Neuronal stem cell (in vitro differentiated cells): ENCODE measurements at regions not wholly inside any gene's neighbourhood (a gene's known extent, or its start where the extent isn't known, plus 50 kb on each side); places are given as distances from the start of the nearest gene placed in this dataset.

Source experiments
- DNase-seq: peaks from one replicate; pipeline ENCODE4 v3.0.0-alpha.2; 2013; ENCODE audit warnings: low spot score
- H2AFZ ChIP-seq: one replicate; pipeline ENCODE4 v1.6.1; 2013; ENCODE audit warnings: mild to moderate bottlenecking, low read length, inconsistent platforms
- H2AK5ac ChIP-seq: 2 replicates; pipeline ENCODE4 v1.6.1; 2013; ENCODE audit warnings: low read depth, mild to moderate bottlenecking, inconsistent platforms, low read length, moderate library complexity, mixed read lengths
- H2BK120ac ChIP-seq: 2 replicates; pipeline ENCODE4 v1.6.1; 2013; ENCODE audit warnings: low read depth, mild to moderate bottlenecking, inconsistent platforms, low read length, moderate library complexity, mixed read lengths
- H2BK12ac ChIP-seq: one replicate; pipeline ENCODE4 v1.6.1; 2013; ENCODE audit warnings: low read length, inconsistent platforms
- H2BK15ac ChIP-seq: 2 replicates; pipeline ENCODE4 v1.6.1; 2013; ENCODE audit warnings: mild to moderate bottlenecking, low read length, inconsistent platforms, mixed read lengths
- H2BK5ac ChIP-seq: one replicate; pipeline ENCODE4 v1.6.1; 2013; ENCODE audit warnings: inconsistent platforms, mild to moderate bottlenecking, low read length, moderate library complexity
- H3K14ac ChIP-seq: one replicate; pipeline ENCODE4 v1.6.1; 2013; ENCODE audit warnings: low read length, inconsistent platforms
- H3K18ac ChIP-seq: 2 replicates; pipeline ENCODE4 v1.6.1; 2013; ENCODE audit warnings: low read length, inconsistent platforms
- H3K23ac ChIP-seq: 2 replicates; pipeline ENCODE4 v1.6.1; 2013; ENCODE audit warnings: low read depth, mild to moderate bottlenecking, mixed read lengths, low read length, inconsistent platforms; ENCODE audit not compliant: poor library complexity
- H3K27ac ChIP-seq: replicated peaks from 3 replicates; pipeline ENCODE4 v1.5.1; 2013; ENCODE audit warnings: low read length, inconsistent platforms
- H3K27me3 ChIP-seq, 3 experiments: 2 replicates each; pipeline ENCODE4 v1.6.1; 2013; ENCODE audit warnings: low read length in 3 of 3, mild to moderate bottlenecking in 2 of 3, inconsistent platforms in 1 of 3, low read depth in 1 of 3, mixed read lengths in 1 of 3, moderate library complexity in 1 of 3; ENCODE audit not compliant: control insufficient read depth in 3 of 3, insufficient read depth in 3 of 3
- H3K36me3 ChIP-seq, 2 donors: replicated peaks in 1 of 2; 2 replicates each; pipeline ENCODE4 v1.6.1; 2013; ENCODE audit warnings: low read length in 2 of 2; ENCODE audit not compliant: control insufficient read depth in 2 of 2, insufficient read depth in 2 of 2
- H3K4ac ChIP-seq: 2 replicates; pipeline ENCODE4 v1.6.1; 2013; ENCODE audit warnings: inconsistent platforms, mild to moderate bottlenecking, low read length, moderate library complexity
- H3K4me1 ChIP-seq, 2 donors: 1 replicate in 1 of 2; 2 replicates in 1 of 2; pipeline ENCODE4 v1.6.1; 2013; ENCODE audit warnings: low read length in 2 of 2, low read depth in 1 of 2; ENCODE audit not compliant: control insufficient read depth in 2 of 2, insufficient read depth in 1 of 2
- H3K4me2 ChIP-seq: one replicate; pipeline ENCODE4 v1.6.1; 2013; ENCODE audit warnings: mild to moderate bottlenecking, low read length, inconsistent platforms; ENCODE audit not compliant: insufficient read depth, poor library complexity, severe bottlenecking
- H3K4me3 ChIP-seq, 2 donors: 2 replicates each; pipeline ENCODE4 v1.5.1; 2013; ENCODE audit warnings: low read length in 2 of 2, mild to moderate bottlenecking in 2 of 2, inconsistent platforms in 1 of 2, moderate library complexity in 1 of 2
- H3K79me1 ChIP-seq: one replicate; pipeline ENCODE4 v1.6.1; 2013; ENCODE audit warnings: low read depth, mild to moderate bottlenecking, inconsistent platforms, low read length, moderate library complexity
- H3K9ac ChIP-seq: one replicate; pipeline ENCODE4 v1.6.1; 2013; ENCODE audit warnings: mild to moderate bottlenecking, low read depth, low read length, inconsistent platforms; ENCODE audit not compliant: poor library complexity
- H3K9me3 ChIP-seq, 2 donors: replicated peaks in 1 of 2; 2 replicates each; pipeline versions ENCODE3 to v1.6.1; 2013; ENCODE audit warnings: low read length in 2 of 2, mild to moderate bottlenecking in 2 of 2, inconsistent platforms in 1 of 2, low read depth in 1 of 2, mixed read lengths in 1 of 2, moderate library complexity in 1 of 2; ENCODE audit not compliant: control insufficient read depth in 2 of 2, insufficient read depth in 1 of 2
- H4K8ac ChIP-seq: one replicate; pipeline ENCODE4 v1.6.1; 2013; ENCODE audit warnings: low read depth, mild to moderate bottlenecking, inconsistent platforms, low read length, moderate library complexity
- H4K91ac ChIP-seq: one replicate; pipeline ENCODE4 v1.6.1; 2013; ENCODE audit warnings: low read length, low read depth, mild to moderate bottlenecking, inconsistent platforms; ENCODE audit not compliant: poor library complexity
- WGBS, 2 donors: extraction: QIAGEN DNeasy Blood & Tissue Kit; methylation state at CpG; one replicate each; pipeline ENCODE4 v1.1.7; 2013; ENCODE audit warnings: missing lambda C conversion rate in 2 of 2, mixed read lengths in 1 of 2; ENCODE audit not compliant: insufficient read length in 2 of 2, insufficient replicate concordance in 1 of 2; ENCODE audit errors: extremely low coverage in 2 of 2; 5-methylcytosine and 5-hydroxymethylcytosine counted together

DNA sequence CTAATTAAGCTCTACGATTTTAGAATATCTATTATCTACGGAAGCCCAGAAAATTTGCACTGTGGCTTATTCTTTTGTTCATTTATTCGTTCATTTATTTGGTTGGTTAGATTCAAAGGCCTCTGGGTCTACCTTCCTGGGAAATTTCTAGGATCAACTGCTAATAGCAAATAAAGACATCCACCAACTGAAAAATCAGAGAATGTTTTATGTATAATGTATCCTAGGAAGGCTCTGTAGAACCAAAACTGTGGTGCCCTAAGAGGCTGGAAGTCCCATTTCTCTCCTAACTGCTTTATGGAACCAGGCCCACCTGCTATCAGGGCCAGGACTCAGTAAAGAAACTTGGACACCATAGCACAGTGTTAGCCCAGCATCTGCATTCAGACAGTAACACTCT is 923.4 kb upstream of the AUTS2 start:
- Histone ChIP-seq H3K79me1 (no peaks in the 10 kb centered on the region), H3K9me3 (peaks cover 0 to 2% of the 10 kb centered on the region in 2 donors), H2BK5ac (no peak overlapping the region), H4K91ac (no peak overlapping the region), H2AFZ (no peak overlapping the region), H3K9ac (no peak overlapping the region), H3K4me3 (no peak overlapping the region), H3K27ac (no peak overlapping the region), H3K27me3 (no peaks in the 10 kb centered on the region), H3K14ac (no peak overlapping the region), H3K18ac (no peak overlapping the region), H3K36me3 (no peaks in the 10 kb centered on the region), H2AK5ac (no peak overlapping the region), H2BK120ac (no peak overlapping the region), H2BK12ac (no peak overlapping the region), H2BK15ac (no peak overlapping the region), H3K4me2 (no peak overlapping the region), H3K23ac (no peak overlapping the region), H4K8ac (no peak overlapping the region), H3K4me1 (no peaks in the 10 kb centered on the region), H3K4ac (no peak overlapping the region)
- no peak for DNase-seq
- no CpG with 5 or more reads among the region's 3 CpGs for WGBS, 2 donors

DNA sequence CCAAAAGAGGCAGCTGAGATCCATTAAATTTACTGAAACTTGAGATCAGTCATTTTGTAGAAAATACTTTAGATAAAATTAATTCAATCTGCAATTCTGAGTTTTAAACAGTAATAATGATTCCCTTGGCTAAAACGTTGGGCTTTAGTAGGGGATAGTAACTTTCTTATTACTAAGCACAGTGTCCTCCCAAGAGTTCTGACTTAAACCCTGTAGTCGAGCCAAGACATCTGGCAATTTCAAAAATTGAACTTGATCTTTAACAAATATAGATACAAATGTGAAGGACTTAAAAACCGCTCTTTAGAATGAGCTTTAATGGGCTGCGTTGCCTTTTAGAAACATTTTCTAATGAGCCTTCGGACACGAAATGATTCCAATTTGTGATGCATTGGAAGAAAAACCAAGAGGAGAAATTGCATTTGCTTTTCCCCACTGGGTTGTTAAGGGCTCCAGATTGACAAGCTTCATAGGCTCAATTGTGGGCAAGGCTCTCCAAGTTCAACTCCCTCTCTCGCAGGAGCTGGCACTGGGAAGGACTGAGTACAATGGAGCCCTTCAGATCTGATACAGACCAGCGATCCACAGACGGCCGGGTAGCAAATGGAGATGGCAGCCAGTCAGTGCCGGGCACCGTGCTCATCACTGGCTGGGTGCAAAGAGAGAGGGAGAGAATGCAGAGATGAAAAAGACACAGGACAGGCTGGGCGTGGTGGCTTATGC is 921.3 kb upstream of the AUTS2 start:
- Histone ChIP-seq H3K27me3 (no peaks in the 10 kb centered on the region), H3K4me3 (no peak overlapping the region)

GRCh38 chr7:68678196-68678595 is 920.1 kb upstream of the AUTS2 start:
- no peaks in the 10 kb centered on the region for H3K27me3 ChIP-seq

More for the DNA sequence above, 921.3 kb upstream of the AUTS2 start:
- no peak overlapping the region for H2BK120ac ChIP-seq
- no CpG with 5 or more reads among the region's 13 CpGs for WGBS, 2 donors
- no peak overlapping the region for H2BK12ac ChIP-seq
- no peak overlapping the region for H2BK5ac ChIP-seq
- no peak overlapping the region for H2AFZ ChIP-seq
- no peak overlapping the region for H2AK5ac ChIP-seq
- no peak overlapping the region for H4K8ac ChIP-seq
- no peak overlapping the region for H3K18ac ChIP-seq
- peaks cover 0 to 2% of the 10 kb centered on the region in 2 donors for H3K9me3 ChIP-seq
- no peak overlapping the region for H4K91ac ChIP-seq
- no peak overlapping the region for H3K4ac ChIP-seq
- peak overlapping the region; percentile 34 for H3K9ac ChIP-seq
- DNase-seq, result no peak
- H3K36me3 ChIP-seq, result no peaks in the 10 kb centered on the region
- H2BK15ac ChIP-seq, result no peak overlapping the region
- H3K4me2 ChIP-seq, result no peak overlapping the region
- H3K4me1 ChIP-seq, result no peaks in the 10 kb centered on the region
- no peaks in the 10 kb centered on the region for H3K79me1 ChIP-seq
- no peak overlapping the region for H3K27ac ChIP-seq
- H3K23ac ChIP-seq, result no peak overlapping the region
- no peak overlapping the region for H3K14ac ChIP-seq

DNA sequence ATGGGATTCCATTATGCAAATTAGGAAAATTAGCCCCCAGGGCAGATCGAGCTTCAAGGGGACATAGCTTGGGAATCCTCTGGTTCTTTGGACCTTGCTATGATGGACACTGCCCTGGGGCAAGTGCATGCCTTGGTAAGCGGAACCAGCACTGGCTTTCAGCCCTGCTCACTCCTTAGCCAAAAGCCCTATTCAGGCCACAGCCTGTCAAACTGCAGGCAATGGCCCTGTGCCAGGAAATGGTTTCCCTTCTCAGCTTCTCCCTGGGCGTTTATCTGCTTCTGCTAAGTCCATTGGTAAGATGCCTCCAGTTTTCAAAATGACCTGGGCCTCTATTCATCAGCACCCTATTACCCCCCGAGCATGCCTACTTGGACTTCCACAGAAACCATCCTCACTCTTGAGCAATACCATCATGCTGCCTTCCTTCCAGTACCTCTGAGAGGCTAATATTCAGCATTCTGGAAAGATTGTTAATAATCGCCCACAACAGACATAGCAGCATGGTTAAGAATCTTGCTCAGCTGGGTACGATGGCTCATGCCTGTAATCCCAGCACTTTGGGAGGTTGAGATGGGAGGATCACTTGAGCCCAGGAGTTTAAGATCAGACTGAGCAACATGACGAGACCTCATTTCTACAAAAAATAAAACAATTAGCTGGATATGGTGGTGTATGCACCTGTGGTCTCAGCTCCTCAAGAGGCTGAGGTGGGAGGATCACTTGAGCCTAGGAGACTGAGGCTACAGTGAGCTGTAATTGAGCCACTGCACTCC is 918.6 kb upstream of the AUTS2 start:
- DNase-seq, result no peak
- Histone ChIP-seq H3K4me1 (no peaks in the 10 kb centered on the region), H2BK5ac (no peak overlapping the region), H2AFZ (no peak overlapping the region), H3K36me3 (no peaks in the 10 kb centered on the region), H3K4ac (no peak overlapping the region), H3K9ac (no peak overlapping the region), H3K79me1 (no peaks in the 10 kb centered on the region), H3K9me3 (peaks cover 0 to 2% of the 10 kb centered on the region in 2 donors), H3K4me3 (no peak overlapping the region), H2BK12ac (no peak overlapping the region), H3K27me3 (no peaks in the 10 kb centered on the region), H4K8ac (no peak overlapping the region), H3K23ac (no peak overlapping the region), H3K14ac (no peak overlapping the region), H2BK120ac (no peak overlapping the region), H3K18ac (no peak overlapping the region), H3K27ac (no peak overlapping the region), H4K91ac (no peak overlapping the region), H3K4me2 (no peak overlapping the region), H2BK15ac (no peak overlapping the region), H2AK5ac (no peak overlapping the region)
- WGBS, 2 donors, result no CpG with 5 or more reads among the region's 7 CpGs

More at GRCh38 chr7:68678196-68678595, 920.1 kb upstream of the AUTS2 start:
- Histone ChIP-seq H3K4me2 (no peak overlapping the region), H2BK15ac (no peak overlapping the region), H3K9me3 (peaks cover 0 to 2% of the 10 kb centered on the region in 2 donors), H3K4me1 (no peaks in the 10 kb centered on the region), H3K36me3 (no peaks in the 10 kb centered on the region), H3K18ac (no peak overlapping the region), H2BK12ac (no peak overlapping the region), H4K8ac (no peak overlapping the region), H4K91ac (no peak overlapping the region), H2BK120ac (no peak overlapping the region), H3K23ac (no peak overlapping the region), H2BK5ac (no peak overlapping the region), H3K27ac (no peak overlapping the region), H3K4ac (no peak overlapping the region), H3K9ac (no peak overlapping the region), H2AFZ (no peak overlapping the region), H2AK5ac (no peak overlapping the region), H3K14ac (no peak overlapping the region), H3K79me1 (no peaks in the 10 kb centered on the region), H3K4me3 (no peak overlapping the region)
- no peak for DNase-seq
- no CpG with 5 or more reads among the region's 4 CpGs for WGBS, 2 donors
